ENCODE measurements at regions not wholly inside any gene's neighbourhood (a gene's known extent, or its start where the extent isn't known, plus 50 kb on each side); places are given as distances from the start of the nearest gene placed in this dataset.
A peak's percentile ranks its signal among the peaks of the same experiment; 100 is the strongest.

DNA sequence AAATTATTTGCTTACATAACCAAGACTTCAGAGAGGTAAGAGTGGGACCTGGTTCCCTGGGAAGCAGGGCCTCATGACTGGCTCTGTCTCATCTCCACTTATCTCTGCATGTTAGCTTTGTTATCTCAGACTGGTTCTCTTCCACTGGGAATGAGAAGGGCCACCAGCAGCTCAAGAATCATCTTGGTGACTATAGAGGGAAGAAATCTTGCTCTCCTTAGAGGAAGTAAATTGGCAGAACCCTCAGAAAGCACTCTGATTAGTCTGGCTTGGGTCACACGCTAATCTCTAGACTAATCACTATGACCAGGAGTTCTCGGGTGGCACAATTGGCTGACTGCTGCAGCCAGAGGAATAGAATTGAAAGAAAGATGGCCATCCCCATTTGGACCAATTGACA lies 110.8 kb upstream of the KRAS start (continued):
- TF ChIP-seq, protein P1, sequence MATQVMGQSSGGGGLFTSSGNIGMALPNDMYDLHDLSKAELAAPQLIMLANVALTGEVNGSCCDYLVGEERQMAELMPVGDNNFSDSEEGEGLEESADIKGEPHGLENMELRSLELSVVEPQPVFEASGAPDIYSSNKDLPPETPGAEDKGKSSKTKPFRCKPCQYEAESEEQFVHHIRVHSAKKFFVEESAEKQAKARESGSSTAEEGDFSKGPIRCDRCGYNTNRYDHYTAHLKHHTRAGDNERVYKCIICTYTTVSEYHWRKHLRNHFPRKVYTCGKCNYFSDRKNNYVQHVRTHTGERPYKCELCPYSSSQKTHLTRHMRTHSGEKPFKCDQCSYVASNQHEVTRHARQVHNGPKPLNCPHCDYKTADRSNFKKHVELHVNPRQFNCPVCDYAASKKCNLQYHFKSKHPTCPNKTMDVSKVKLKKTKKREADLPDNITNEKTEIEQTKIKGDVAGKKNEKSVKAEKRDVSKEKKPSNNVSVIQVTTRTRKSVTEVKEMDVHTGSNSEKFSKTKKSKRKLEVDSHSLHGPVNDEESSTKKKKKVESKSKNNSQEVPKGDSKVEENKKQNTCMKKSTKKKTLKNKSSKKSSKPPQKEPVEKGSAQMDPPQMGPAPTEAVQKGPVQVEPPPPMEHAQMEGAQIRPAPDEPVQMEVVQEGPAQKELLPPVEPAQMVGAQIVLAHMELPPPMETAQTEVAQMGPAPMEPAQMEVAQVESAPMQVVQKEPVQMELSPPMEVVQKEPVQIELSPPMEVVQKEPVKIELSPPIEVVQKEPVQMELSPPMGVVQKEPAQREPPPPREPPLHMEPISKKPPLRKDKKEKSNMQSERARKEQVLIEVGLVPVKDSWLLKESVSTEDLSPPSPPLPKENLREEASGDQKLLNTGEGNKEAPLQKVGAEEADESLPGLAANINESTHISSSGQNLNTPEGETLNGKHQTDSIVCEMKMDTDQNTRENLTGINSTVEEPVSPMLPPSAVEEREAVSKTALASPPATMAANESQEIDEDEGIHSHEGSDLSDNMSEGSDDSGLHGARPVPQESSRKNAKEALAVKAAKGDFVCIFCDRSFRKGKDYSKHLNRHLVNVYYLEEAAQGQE (IDR thresholded peaks at IDR 0.05; ENCODE audit: unreplicated experiment) = no peak

DNA sequence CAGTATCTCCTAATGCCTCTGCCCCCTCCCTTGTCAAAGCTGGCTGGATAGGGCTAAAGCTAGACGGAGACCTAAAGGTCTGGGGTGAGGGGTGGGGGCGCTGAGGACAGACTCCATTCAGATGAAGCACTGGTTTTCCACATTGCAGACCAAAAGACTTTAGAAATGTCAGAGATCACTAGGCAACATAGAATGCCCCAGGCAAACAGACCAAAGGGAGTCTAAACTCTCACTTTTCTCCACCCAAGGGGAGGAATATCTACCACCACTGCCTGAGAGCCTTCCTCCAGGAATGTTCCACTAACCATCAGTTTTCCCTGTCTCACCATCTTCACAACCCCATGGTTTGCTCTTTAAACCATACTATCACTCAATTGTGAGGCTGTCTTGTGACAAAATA lies 106.9 kb upstream of the KRAS start:
- H3K36me3 ChIP-seq (ENCODE audit: insufficient read depth) = no peaks in the 10 kb centered on the region; the same call in 1 of the 2 replicates
- no peaks in the 10 kb centered on the region for H3K27me3 Mint-ChIP-seq (ENCODE audit: insufficient read depth, low read depth, poor library complexity)
- peaks cover 7% of the 10 kb centered on the region; the same call in 1 of the 2 replicates for H3K4me1 ChIP-seq (ENCODE audit: insufficient read depth)
- H3K4me1 Mint-ChIP-seq = peaks cover 13% of the 10 kb centered on the region; the same call in 2 of the 3 replicates
- no peak overlapping the region for H3K27ac ChIP-seq (ENCODE audit: low read depth)
- no peak overlapping the region for H3K4me2 ChIP-seq
- no peak for ATAC-seq
- H4K20me1 ChIP-seq (replicated peaks; ENCODE audit: insufficient read depth) = no peaks in the 10 kb centered on the region
- H3F3A ChIP-seq (replicated peaks; ENCODE audit: low read depth) = no peaks in the 10 kb centered on the region
- no peak for DNase-seq (ENCODE audit: low spot score)
- no peaks in the 10 kb centered on the region for H3K36me3 Mint-ChIP-seq (ENCODE audit: low read depth)
- no peak overlapping the region for H3K4me3 Mint-ChIP-seq
- H2AFZ ChIP-seq = peak overlapping the region; percentile 74
- no peaks in the 10 kb centered on the region for H3K9me3 Mint-ChIP-seq
- H3K27me3 ChIP-seq (ENCODE audit: insufficient read depth) = no peaks in the 10 kb centered on the region
- no peaks in the 10 kb centered on the region for H3K79me2 ChIP-seq (replicated peaks; ENCODE audit: insufficient read depth)
- H3K27ac Mint-ChIP-seq = peak overlapping the region; percentile 49; the same call in 1 of the 2 replicates
- H3K9me2 ChIP-seq (ENCODE audit: insufficient read depth) = no peaks in the 10 kb centered on the region
- H3K4me3 ChIP-seq = no peak overlapping the region
- no peak for TF ChIP-seq ZNF114 (CRISPR knock-in tag; IDR thresholded peaks at IDR 0.05)
- TF ChIP-seq, protein P2, sequence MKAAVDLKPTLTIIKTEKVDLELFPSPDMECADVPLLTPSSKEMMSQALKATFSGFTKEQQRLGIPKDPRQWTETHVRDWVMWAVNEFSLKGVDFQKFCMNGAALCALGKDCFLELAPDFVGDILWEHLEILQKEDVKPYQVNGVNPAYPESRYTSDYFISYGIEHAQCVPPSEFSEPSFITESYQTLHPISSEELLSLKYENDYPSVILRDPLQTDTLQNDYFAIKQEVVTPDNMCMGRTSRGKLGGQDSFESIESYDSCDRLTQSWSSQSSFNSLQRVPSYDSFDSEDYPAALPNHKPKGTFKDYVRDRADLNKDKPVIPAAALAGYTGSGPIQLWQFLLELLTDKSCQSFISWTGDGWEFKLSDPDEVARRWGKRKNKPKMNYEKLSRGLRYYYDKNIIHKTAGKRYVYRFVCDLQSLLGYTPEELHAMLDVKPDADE (IDR thresholded peaks at IDR 0.05) = no peak
- no peak for TF ChIP-seq POLR2AphosphoS5 (IDR thresholded peaks at IDR 0.05; ENCODE audit: low read depth)
- TF ChIP-seq CREB1 (CRISPR knock-in tag; IDR thresholded peaks at IDR 0.05; ENCODE audit: low read depth) = no peak
- TF ChIP-seq, protein P3, sequence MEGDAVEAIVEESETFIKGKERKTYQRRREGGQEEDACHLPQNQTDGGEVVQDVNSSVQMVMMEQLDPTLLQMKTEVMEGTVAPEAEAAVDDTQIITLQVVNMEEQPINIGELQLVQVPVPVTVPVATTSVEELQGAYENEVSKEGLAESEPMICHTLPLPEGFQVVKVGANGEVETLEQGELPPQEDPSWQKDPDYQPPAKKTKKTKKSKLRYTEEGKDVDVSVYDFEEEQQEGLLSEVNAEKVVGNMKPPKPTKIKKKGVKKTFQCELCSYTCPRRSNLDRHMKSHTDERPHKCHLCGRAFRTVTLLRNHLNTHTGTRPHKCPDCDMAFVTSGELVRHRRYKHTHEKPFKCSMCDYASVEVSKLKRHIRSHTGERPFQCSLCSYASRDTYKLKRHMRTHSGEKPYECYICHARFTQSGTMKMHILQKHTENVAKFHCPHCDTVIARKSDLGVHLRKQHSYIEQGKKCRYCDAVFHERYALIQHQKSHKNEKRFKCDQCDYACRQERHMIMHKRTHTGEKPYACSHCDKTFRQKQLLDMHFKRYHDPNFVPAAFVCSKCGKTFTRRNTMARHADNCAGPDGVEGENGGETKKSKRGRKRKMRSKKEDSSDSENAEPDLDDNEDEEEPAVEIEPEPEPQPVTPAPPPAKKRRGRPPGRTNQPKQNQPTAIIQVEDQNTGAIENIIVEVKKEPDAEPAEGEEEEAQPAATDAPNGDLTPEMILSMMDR (conservative IDR thresholded peaks at IDR 0.05; ENCODE audit: low read depth in 2 of 2) = no peak
- no peak for TF ChIP-seq STAT1 (IDR thresholded peaks at IDR 0.05; ENCODE audit: unreplicated experiment)
- no peak for TF ChIP-seq EZH2 (IDR thresholded peaks at IDR 0.05; ENCODE audit: low read depth, unreplicated experiment)
- TF ChIP-seq ZNF331 (CRISPR knock-in tag; IDR thresholded peaks at IDR 0.05; ENCODE audit: low read depth) = no peak
- TF ChIP-seq, protein P1 (IDR thresholded peaks at IDR 0.05; ENCODE audit: unreplicated experiment) = no peak

Data from GM23338 (cell line).